DMS114 treated with DMSO at 0.1 percent for 48 hours (cell line): ENCODE measurements at regions not wholly inside any gene's neighbourhood (a gene's known extent, or its start where the extent isn't known, plus 50 kb on each side); places are given as distances from the start of the nearest gene placed in this dataset.
"Not testable (repeated sequence)": the region's sequence is repeated elsewhere in the genome, so short reads cannot be mapped to it uniquely, and the experiment has no call there.

Source experiments
- DNase-seq: peaks from one replicate; lab custom pipeline; 2025; ENCODE audit not compliant: unreplicated experiment; lab: John Stamatoyannopoulos, UW

DNA sequence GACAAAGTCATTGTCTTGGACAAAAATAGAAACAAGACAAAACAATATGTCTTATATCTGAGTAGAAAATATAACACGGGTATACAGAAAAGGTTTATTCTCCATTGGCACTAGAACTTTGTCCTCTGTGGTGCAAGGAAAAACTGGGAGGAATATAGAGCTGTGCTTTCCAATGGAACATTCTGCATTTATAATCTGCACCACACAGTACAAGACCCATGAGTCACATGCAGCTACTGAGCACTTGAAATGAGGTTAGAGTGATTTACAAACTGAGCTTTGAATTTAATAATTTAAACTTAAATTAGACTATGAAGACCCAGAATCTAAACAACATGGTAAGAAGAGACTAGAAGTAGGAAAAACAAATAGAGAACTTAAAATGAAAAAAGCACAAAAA lies 86.1 kb downstream of the RAP2A start:
- DNase-seq: no peak

DNA sequence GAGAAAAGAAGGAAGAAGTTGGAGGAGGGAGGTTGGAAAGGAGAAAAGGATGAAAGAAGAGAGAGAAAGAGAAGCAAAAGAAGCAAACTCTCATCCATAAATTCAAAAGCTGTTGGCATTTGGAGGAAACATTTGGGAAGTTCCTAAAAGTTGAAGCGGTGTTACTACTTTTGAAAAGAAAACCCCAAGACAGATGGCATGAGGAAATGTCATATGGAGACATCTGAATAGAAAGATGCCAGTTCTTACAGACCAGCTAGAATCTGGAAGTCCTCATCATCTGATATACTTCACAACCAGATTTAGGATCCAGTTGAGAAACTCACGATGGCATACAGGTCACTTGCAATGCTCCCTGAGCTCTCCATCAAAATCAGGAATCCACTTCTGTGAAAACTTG lies 86.9 kb downstream of the RAP2A start:
- DNase-seq: no peak

DNA sequence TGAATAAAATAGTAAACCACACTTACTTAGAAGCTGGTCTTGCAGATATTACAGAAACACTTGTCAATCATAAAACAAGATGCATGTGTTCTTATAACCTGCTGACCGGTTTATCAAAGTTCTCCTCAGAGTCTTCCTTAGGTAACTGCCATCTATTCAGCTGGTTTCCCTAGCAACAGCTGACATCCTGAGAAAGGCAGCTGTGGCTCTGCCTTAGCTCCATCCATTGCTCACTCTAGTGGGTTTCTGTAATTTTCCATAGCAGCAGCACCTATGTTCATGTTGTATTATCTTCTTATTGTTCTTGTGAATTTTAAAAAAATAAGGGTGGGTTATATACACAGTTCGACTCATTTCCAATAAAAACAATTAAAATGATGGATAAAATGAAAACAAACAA lies 87.8 kb downstream of the RAP2A start:
- DNase-seq: no peak

DNA sequence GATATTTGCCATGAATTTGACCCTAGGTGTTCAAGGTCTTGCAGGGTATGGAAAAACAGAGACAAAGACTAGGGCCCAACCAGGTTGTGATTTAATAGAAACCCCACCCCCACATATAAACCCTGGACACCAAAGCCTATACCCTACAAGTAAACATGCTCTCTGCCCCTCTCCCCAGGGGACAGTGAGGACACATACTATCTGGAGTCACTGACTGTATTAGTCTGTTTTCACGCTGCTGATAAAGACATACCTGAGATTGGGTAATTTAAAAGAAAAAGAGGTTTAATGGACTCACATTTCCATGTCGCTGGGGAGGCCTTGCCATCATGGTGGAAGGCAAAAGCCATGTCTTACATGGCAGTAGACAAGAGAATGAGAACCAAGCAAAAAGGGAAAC lies 88.3 kb downstream of the RAP2A start:
- no peak for DNase-seq

DNA sequence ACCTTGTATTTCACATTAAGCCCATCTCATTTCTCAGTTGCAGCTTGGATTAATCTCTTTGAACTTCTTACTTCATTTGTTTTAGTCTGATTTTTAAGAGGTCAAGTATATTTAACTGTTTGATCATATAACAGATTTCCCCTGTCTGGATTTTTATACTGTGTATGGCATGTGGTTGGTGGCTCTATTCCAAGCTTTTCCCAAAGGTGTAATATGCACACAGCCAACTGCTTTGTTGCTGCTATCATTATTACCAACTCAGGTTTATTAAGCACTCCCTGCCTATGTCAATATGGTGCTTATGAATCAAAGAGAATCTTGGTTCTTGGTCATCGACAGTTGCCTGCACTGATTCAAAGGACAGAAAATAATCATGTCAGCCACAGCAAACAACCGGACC lies 92.6 kb downstream of the RAP2A start:
- DNase-seq: no peak

DNA sequence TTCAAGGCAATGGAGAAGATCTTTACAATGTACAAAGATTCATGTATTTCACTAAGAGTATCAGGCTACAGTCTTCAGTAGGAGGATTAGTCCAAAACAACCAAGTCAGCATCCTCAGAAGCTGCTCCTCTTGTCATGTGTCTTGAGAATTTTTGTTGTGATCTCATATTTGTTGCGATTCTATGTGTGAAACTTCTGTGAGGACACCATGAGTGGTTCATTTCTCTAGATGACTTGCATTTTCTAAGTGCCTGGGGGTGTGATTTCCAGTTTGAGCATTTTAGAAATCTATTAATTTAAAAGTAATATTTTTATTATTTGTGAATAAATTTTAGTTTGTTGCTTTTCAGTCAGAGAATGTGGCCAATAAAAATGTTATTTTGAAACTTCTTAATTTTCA lies 94.5 kb downstream of the RAP2A start:
- no peak for DNase-seq

DNA sequence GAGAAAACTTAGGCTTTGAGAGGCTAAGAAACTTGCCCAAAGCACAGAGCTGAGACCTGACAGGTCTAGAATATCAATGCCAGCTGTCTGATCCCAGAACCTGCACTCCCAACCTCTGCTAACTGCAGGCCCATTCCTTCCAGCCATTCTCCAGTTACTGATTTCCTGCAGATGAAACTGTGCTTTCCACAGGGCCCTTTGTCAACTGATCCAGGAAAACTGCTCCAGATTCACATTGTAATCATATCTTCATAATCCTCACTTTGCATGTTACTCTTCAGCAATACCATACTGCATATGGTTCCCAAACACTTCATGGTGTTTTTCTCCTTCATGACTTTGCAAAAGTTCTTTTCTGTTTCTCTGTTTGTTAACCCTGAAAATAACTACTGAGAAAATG lies 100.6 kb downstream of the RAP2A start:
- no peak for DNase-seq

DNA sequence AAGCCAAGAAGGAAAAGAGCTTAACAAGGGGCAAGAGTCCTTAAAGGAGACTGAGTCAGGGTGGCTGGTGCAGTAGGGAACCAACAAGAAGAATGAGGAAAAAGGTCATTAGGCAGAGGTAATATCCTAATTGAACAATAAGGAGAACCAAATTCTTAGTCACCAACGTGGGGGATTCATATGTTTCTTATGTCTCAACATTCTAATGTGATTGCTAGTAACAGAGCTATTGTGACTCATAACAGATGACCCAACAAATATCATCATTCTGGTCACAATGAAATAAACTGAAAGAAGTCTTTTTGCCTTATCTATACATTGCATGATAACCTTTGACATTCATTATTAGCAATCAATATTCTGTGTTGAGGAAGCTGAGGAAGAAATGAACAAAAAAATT lies 101.6 kb downstream of the RAP2A start:
- DNase-seq: no peak

DNA sequence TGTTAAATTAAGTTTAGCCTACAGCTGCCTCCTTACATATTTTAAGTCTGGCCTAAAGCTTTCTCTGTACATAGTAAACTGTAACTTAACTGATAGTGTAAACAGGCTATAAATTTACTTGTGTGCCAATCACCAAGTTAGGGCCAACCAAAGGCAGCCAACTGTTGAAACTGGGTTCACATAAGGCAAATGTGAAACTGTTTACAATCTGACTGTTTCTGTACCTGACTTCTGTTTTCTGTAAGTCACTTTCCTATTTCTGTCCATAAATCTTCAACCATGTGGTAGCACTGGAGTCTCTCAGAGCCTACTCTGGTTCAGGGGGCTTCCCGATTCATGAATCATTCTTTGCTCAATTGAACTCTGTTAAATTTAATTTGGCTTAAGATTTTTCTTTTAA lies 103.1 kb downstream of the RAP2A start:
- no peak for DNase-seq

DNA sequence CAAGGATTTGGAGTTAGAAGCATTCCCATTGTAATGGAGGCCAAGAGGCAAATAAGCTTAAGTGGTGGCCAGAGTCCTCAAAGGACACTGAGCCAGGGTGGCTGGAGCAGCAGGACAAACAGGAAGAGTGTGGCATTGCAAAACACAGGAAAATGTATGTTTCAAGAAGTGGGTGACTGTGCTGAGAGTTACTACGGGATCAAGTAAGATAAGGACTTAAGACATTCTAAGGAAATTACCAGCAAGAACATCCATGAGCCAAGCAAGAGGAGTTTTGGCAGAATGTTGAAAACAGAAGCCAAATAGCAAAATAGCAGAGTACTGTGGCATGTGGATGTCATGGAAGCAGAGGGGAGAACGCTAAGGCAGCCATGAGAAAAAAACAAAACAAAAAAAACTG lies 104.2 kb downstream of the RAP2A start:
- DNase-seq: no peak

DNA sequence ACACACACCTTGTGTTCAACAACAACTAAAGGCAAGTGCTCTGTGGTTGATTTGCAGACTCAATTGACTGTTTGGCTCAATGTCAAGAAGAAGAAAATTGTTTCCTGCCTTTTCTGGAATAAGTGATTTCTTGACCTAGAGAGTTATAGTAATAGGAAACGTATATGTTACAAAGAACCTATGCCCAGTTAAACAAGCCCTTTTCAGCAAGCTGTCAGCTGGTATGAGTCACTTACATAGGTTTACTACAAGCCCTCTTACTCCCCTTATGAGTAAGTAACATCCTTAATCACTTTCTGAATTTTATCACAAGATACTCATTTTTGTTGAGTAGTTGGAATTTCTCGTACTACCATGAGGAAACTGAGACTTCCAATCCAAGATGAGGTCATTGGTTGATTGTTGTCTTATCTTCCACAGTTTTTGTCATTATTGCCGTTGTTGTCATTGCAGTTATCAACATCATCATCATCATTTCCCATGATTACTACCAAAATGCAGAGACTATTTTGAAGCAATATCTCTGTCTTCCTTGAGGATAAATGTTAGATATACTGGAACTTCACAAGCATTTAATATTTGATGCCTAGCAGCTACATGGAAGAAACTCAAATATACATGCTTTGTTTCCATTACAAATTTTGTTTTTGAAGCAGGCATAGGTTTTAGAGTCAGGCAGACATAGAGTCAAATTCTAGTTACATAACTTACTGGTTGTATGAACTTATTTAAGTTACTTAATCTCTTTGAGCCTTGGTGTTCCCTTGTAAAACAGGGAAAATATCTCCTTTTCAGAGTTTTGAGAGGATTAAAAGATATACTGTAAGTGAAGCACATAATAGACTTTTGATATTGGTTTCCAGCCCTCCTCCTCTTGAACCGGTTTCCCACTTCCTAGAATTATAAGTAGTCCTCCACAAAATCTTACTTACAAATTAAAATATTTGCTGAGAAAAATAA lies 106.0 kb downstream of the RAP2A start:
- no peak for DNase-seq

DNA sequence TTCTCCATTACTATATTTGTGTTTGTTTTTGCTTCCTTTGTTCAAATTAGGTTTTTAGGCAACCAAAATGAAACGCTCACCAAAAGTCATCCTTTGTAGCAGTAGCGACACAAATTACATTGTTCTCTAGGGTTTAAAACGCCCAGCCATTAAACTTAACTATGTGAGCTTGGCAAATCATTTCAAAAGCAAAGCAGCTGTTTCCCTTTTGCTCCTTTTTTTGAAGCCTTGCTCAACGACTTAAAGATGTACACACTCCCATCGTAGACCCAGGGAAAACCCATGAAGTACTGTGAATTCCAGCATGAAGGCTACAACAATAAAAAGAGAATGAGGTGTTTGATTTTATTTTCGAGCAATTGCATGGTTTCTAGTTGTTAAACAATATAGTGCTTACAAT lies 106.7 kb downstream of the RAP2A start:
- DNase-seq: no peak

DNA sequence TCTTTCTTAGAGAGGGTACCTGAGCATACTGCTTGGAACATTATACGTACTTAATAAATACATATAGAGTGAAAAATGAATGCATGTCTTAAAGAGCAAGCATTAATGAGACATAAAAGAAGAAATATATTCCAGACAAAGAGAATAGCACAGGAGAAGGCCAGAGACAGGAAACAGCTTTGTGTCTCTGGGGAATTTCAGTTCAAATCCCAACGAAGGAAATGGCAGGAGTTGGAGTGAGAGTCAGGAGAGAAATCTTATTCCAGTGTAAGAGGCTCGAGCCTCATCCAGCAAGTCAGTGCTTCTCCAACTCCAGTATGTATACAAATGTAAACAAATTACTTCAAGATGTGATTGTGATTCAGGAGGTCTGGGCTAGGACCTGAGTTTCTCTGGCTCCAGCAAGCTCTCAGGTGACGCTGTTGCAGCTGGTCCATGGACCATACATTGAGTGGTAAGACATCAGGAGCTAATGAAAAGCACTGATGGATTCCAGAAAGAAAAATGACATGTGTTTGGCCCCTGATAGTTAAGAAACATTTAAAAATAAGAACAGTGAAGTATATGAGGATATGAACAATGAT lies 108.2 kb downstream of the RAP2A start:
- DNase-seq: no peak

DNA sequence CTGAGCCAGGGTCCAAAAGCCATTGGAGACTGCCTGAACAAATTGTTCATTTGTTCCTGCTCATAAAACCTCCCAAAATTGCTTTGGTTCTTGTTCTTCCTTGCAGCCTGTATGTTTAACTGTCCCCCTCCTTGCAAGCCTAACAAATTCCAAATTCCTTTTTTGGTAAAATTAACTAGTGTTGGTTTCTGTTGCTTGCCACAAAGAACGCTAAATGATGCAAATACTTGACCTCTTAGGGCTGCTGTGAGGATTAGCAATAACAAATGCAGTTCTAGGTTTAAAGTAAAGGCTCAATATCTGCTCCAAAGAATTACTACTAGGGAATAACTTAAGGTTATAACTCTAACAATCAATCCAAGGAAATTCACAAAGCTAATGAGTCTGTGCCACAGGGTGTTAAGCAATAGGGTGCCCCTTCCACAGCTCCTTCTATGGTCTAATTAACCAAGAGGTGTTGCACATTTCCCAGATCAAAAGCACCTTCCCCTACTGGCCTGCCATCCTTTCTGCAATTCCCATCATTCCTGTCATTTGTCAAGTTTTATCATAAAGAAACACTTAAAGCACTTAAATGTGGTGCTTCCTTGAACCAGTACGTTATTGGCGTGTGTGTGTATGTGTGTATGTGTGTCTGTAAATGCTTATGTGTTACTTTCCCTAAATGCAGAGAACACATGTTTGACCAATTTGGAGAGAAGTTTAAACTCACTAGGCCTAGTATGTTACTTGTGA lies 110.2 kb downstream of the RAP2A start:
- DNase-seq: no peak

DNA sequence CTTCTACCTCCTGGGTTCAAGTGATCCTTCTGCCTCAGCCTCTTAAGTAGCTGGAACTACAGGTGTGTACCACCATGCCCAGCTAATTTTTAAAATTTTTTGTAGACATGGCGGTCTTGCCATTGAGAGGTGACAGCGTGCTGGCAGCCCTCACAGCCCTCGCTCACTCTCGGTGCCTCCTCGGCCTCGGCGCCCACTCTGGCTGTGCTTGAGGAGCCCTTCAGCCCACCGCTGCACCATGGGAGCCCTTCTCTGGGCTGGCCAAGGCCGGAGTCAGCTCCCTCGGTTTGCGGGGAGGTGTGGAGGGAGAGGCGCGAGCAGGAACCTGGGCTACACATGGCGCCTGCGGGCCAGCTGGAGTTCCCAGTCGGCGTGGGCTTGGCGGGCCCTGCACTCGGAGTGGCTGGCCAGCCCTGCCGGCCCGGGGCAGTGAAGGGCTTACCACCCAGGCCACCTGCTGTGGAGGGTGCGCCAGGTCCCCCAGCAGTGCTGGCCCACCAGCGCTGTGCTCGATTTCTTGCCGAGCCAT lies 111.1 kb downstream of the RAP2A start:
- not testable (repeated sequence) for DNase-seq

DNA sequence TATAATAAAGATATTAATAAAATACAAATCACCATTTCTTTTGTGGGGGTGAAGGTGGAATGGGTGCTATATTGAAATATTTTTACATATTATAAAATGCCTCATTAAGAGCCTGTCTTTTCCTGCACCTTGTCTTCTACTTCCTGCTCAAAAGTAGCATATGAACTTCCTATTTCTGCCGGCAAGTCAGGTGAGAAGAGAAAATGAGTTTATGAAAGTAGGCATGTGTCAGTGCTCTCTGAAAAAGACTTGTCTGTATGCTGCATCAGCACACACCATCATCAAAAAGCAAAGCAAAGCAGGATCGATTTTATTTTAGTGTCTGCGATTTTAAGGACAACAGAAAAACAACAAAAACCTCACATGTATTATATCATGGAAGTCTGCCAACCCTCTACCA lies 114.2 kb downstream of the RAP2A start:
- no peak for DNase-seq

DNA sequence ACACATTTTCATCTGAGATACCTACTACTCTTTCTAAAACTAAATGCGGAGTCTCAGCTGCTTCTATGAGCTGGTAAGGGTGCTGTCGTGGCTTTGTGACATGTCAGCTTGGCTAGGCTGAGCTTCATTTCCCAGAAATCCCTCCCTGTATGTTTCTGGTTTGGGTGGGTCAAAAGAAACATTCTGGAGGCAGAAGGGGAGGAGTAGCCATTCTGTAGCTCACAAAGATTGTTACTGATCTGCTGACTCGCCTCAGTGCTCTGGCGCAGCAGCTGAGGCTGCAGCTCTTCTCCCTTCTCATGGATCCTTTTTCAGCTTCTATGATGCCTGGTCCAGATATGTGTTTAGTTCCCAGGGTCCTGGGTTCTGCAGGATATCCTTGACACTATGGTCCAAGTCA lies 114.7 kb downstream of the RAP2A start:
- DNase-seq: no peak

DNA sequence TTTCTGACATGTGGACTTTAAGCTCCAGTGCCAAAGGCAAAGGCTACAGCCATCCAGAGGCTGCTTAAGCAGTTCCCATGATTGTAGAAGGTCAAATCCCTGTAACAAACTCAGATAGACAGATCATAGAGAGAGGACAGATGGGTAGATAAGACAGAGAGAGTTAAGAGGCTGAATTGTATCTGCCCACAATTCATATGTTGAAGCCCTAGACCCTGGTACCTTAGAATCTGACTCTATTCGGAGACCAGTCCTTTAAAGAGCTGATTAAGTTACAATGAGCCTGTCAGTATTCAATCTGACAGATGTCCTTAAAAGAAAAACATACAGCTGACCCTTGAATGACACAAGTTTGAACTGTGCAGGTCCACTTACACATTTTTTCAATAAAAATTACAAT lies 115.2 kb downstream of the RAP2A start:
- no peak for DNase-seq

DNA sequence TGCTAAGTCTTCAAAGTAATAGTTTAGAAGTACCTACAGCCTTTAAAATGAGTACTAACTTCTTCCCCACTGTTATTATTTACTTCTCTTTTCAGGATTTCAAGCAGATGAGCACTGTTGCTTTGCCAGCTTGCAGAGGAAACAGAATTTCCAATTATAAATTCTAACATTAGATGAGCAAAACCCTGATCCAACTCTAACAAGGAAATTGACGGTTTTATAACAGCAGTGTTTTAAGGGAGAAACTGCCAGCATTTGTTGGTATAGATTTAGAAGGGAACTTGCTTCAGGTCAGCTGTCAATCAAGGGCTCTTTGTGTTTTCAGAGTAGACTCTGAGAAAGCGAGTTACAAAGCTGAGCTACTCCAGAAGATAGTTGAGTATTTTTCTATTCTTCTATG lies 120.5 kb downstream of the RAP2A start:
- no peak for DNase-seq

DNA sequence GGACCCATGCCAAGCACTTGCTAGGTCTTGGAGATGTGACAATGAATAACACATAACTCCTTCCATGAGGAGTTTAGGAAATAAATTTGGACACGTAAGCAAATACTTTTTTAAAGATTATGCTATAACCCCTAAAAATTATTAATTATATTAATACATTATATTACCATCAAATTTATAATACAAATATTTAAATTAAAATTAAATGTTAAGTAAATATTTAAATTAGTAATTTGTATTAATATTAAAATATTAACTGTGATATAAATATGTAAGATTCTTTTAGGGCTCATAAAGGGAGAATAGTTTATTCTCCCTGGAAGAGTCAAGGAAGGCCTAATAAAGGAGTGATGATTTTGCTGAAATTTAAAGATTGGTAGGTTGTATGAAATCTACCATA lies 121.1 kb downstream of the RAP2A start:
- DNase-seq: no peak

DNA sequence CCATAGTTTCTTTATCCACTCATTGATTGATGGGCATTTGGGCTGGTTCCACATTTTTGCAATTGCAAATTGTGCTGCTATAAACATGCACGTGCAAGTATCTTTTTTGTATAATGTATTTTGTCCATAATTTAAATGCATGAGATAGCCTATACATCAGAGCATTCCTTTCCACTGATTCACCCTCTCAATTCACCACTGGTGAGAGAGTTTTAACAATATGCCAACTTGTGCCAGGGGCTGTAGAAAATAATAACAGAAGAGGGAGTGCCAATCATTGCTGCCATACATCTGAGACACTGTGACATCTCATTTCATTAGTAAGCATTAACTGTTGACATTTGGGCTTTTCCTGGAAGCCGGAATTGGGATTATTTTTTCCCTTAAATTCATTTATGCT lies 125.1 kb downstream of the RAP2A start:
- no peak for DNase-seq

DNA sequence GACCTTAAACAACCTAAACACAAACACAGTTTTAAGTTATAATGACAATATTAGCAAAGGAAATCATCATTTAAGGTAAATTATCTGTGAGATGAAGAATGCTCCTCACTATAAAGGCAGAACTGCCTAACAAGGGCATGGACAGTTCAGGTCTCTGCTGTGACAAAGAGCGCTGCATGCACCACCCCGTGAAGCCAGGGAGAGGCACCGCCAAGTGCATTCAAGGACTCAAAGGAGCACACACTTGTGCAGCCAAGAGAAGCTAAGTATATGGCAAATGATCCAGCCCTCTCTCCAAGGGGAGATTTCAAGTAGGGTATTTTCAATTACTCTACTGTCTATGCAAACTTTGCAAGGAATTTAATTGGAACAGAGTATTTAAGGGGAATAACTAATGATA lies 126.0 kb downstream of the RAP2A start:
- no peak for DNase-seq
